SU-DHL-6 (cell line): ENCODE measurements at regions not wholly inside any gene's neighbourhood (a gene's known extent, or its start where the extent isn't known, plus 50 kb on each side); places are given as distances from the start of the nearest gene placed in this dataset.

Experiments
- CTCF ChIP-seq: fragments of 200-600 bp; sonication (generic); IDR thresholded peaks from one replicate; pipeline ENCODE4 v1.5.1; 2017; ENCODE audit warnings: antibody characterized with exemption, mild to moderate bottlenecking, low read length, moderate library complexity; ENCODE audit not compliant: insufficient read depth, poor library complexity, severe bottlenecking
- EZH2phosphoT487 ChIP-seq: fragments of 200-600 bp; sonication (generic), shearing (Covaris generic); conservative IDR thresholded peaks from 2 replicates; pipeline ENCODE4 v1.6.1; 2018; ENCODE audit warnings: mild to moderate bottlenecking, antibody characterized with exemption, low read length, moderate library complexity, mixed read lengths

- TF ChIP-seq CTCF (no peak), EZH2phosphoT487 (no peak)
Observed at GRCh38 chr12:16692099-16692498, 86.1 kb upstream of the LMO3 start.
